ENCODE measurements at regions not wholly inside any gene's neighbourhood (a gene's known extent, or its start where the extent isn't known, plus 50 kb on each side); places are given as distances from the start of the nearest gene placed in this dataset.

- no peak overlapping the region for H3K27ac ChIP-seq
- no peak overlapping the region for H3K4me3 ChIP-seq
- no peaks in the 10 kb centered on the region for H3K9me3 ChIP-seq
- WGBS, 2 donors: 75 to 89% methylated on average over 7 of the region's 7 CpGs
- no peaks in the 10 kb centered on the region for H3K27me3 ChIP-seq
- no peak for ATAC-seq (ENCODE audit: low FRiP score in 2 of 2)
- no peaks in the 10 kb centered on the region for H3K4me1 ChIP-seq
- H3K36me3 ChIP-seq: no peaks in the 10 kb centered on the region
- no peak for DNase-seq
- TF ChIP-seq POLR2A (IDR thresholded peaks at IDR 0.05) (no peak), POLR2AphosphoS5 (IDR thresholded peaks at IDR 0.05) (no peak)
Observed at GRCh38 chr13:39244561-39245230, 206.4 kb downstream of the NHLRC3 start.

- H3K9me3 ChIP-seq: no peaks in the 10 kb centered on the region
- no peaks in the 10 kb centered on the region for H3K36me3 ChIP-seq
- no peaks in the 10 kb centered on the region for H3K4me1 ChIP-seq
- TF ChIP-seq POLR2AphosphoS5 (IDR thresholded peaks at IDR 0.05): no peak
- no peak for ATAC-seq (ENCODE audit: low FRiP score in 2 of 2)
- H3K4me3 ChIP-seq: no peak overlapping the region
- no peaks in the 10 kb centered on the region for H3K27me3 ChIP-seq
- no peak for DNase-seq
- WGBS, 2 donors: 84 to 88% methylated on average over 4 of the region's 4 CpGs
- no peak overlapping the region for H3K27ac ChIP-seq
Observed at GRCh38 chr13:39245688-39246087, 207.4 kb downstream of the NHLRC3 start.

DNA sequence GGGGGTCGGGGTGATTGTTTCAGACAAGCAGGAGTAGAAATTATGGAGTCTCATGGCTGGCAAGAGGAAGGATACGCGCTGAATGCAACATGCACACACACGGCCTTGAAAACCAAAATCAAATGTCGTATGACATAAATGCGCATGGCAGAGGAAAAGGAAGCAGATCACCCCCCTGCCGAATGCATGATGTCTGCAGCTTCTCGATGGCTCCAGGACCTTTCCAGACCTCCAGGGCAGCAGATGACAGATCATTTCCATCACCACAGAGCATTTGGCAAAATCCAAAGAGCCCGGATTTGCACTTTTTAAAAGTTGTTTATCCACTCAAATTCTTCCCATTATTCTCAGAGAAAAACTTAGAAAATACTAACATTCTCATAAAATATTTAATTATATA, 211.7 kb downstream of the NHLRC3 start:
- H3K27me3 ChIP-seq: no peaks in the 10 kb centered on the region
- ATAC-seq (ENCODE audit: low FRiP score in 2 of 2): no peak
- H3K27ac ChIP-seq: no peak overlapping the region
- TF ChIP-seq POLR2AphosphoS5 (IDR thresholded peaks at IDR 0.05): no peak
- TF ChIP-seq POLR2A (IDR thresholded peaks at IDR 0.05): no peak
- TF ChIP-seq EP300 (IDR thresholded peaks at IDR 0.05): no peak
- no peak for TF ChIP-seq CTCF (IDR thresholded peaks at IDR 0.05)
- peaks cover 0 to 3% (median 1%) of the 10 kb centered on the region in 4 donors for H3K4me1 ChIP-seq
- WGBS, 2 donors: 83 to 84% methylated on average over 9 of the region's 9 CpGs
- no peak overlapping the region for H3K4me3 ChIP-seq
- H3K36me3 ChIP-seq: no peaks in the 10 kb centered on the region
- no peaks in the 10 kb centered on the region for H3K9me3 ChIP-seq
- DNase-seq: no peak

- Histone ChIP-seq H3K9me3 (no peaks in the 10 kb centered on the region), H3K4me1 (peaks cover 0 to 3% (median 1%) of the 10 kb centered on the region in 4 donors), H3K27ac (no peak overlapping the region), H3K27me3 (no peaks in the 10 kb centered on the region), H3K36me3 (no peaks in the 10 kb centered on the region), H3K4me3 (no peak overlapping the region)
- TF ChIP-seq CTCF (IDR thresholded peaks at IDR 0.05) (no peak), POLR2AphosphoS5 (IDR thresholded peaks at IDR 0.05) (no peak), EP300 (IDR thresholded peaks at IDR 0.05) (no peak), POLR2A (IDR thresholded peaks at IDR 0.05) (no peak)
- whole genome bisulfite sequencing, 2 donors: 77 to 81% methylated on average over 3 of the region's 3 CpGs
- DNase-seq (no peak), ATAC-seq (ENCODE audit: low FRiP score in 2 of 2) (no peak)
Observed at GRCh38 chr13:39250440-39250839, 212.2 kb downstream of the NHLRC3 start.

DNA sequence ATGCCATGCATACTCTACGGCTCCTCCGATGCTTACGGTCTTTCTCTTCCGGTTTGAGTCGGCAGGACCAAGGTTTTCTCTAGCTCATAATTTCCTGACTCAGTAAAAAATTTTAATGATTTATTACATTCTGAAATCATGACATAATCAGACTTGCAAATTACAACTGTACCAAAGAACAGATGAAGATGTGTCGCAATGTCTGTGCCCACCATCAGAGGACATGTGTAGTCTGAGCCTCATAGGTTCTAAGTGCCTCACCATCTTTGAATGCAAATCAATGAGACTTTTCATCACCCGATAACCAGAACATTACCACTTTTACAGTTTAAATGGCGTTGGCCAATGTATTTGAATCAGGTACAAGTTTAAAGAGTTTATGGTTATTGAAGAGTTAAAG, 213.1 kb downstream of the NHLRC3 start:
- no peak for DNase-seq
- Histone ChIP-seq H3K9me3 (no peaks in the 10 kb centered on the region), H3K27me3 (no peaks in the 10 kb centered on the region), H3K27ac (no peak overlapping the region), H3K4me3 (no peak overlapping the region), H3K36me3 (no peaks in the 10 kb centered on the region), H3K4me1 (peaks cover 0 to 3% (median 1%) of the 10 kb centered on the region in 4 donors)
- no peak for ATAC-seq (ENCODE audit: low FRiP score in 2 of 2)
- no peak for TF ChIP-seq EP300 (IDR thresholded peaks at IDR 0.05)
- WGBS, 2 donors: 93 to 99% methylated on average over 8 of the region's 8 CpGs

DNA sequence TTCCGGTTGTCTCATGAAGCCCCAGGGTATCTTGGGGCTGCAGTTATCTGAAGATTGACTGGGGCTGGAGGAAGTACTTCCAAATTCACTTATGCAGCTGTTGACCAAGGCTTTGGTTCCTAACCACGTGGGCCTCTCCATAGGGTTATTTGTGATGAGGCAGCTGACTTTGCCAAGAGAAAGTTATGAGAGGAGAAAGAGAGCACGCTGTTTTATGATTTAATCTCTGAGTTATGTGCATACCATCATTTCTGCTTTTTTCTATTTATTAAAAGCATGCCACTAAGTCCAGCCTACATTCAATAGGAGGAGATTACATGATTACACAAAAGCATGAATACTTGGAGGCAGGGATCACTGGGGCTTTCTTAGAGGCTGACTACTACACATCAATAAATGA, 215.5 kb downstream of the NHLRC3 start:
- H3K36me3 ChIP-seq: no peaks in the 10 kb centered on the region
- ATAC-seq (ENCODE audit: low FRiP score in 2 of 2) (no peak), DNase-seq (no peak)
- TF ChIP-seq CTCF (IDR thresholded peaks at IDR 0.05): no peak
- no peak for TF ChIP-seq EP300 (IDR thresholded peaks at IDR 0.05)
- TF ChIP-seq POLR2A (IDR thresholded peaks at IDR 0.05): no peak
- no peak for TF ChIP-seq POLR2AphosphoS5 (IDR thresholded peaks at IDR 0.05)
- no peak overlapping the region for H3K4me3 ChIP-seq
- no peaks in the 10 kb centered on the region for H3K9me3 ChIP-seq
- H3K27me3 ChIP-seq: no peaks in the 10 kb centered on the region
- WGBS, 2 donors: 51 to 60% methylated on average over 3 of the region's 3 CpGs
- H3K4me1 ChIP-seq: peaks cover 0 to 3% (median 1%) of the 10 kb centered on the region in 4 donors
- no peak overlapping the region for H3K27ac ChIP-seq
